Dendritic cell treated with granulocyte-macrophage colony-stimulating factor and Interleukin-4, amounts not matched to agents 40 ng/mL and 50 ng/mL, for 4 days (primary cell): ENCODE measurements at regions not wholly inside any gene's neighbourhood (a gene's known extent, or its start where the extent isn't known, plus 50 kb on each side); places are given as distances from the start of the nearest gene placed in this dataset.

Experiments
- H3K27ac Mint-ChIP-seq: one replicate; pipeline ENCODE4 v1.8.0; 2022; ENCODE audit warnings: mild to moderate bottlenecking, mixed read lengths
- H3K27me3 Mint-ChIP-seq: one replicate; pipeline ENCODE4 v1.8.0; 2022; ENCODE audit warnings: mild to moderate bottlenecking, mixed read lengths
- H3K36me3 Mint-ChIP-seq: one replicate; pipeline ENCODE4 v1.8.0; 2022; ENCODE audit warnings: low read depth, mixed read lengths
- H3K4me1 Mint-ChIP-seq: one replicate; pipeline ENCODE4 v1.8.0; 2022; ENCODE audit warnings: low read depth, mixed read lengths
- H3K4me3 Mint-ChIP-seq: one replicate; pipeline ENCODE4 v1.8.0; 2022; ENCODE audit warnings: mild to moderate bottlenecking, moderate library complexity, mixed read lengths
- H3K9me3 Mint-ChIP-seq: one replicate; pipeline ENCODE4 v1.8.0; 2022; ENCODE audit warnings: mixed read lengths
- intact Hi-C: fragments of 100-400 bp; cut with micrococcal nuclease; formaldehyde crosslinking; loops from one replicate; pipeline ENCODE4 v1.15.0; 2022

DNA sequence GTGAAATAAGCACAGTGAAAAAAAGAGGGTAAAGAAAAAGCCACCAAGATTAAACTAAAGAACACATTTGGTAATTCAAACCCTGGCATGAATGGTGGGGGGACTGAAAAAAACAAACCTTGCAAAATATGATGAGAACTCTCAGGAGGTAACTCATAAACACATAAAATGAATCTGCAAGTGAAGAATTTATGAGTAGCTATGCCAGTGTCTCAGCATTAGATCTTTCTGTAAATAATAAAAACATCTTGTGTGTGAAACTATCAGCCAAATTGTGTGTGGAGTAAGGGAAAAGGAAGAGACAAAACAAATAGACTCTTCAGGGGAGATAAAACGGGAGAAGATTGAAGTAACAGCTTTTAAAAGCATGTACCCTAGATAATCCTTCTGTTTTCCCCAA lies 129.6 kb upstream of the SPEF2 start:
- Mint-ChIP-seq H3K27ac (no peak overlapping the region), H3K4me3 (no peak overlapping the region), H3K4me1 (peaks cover 26% of the 10 kb centered on the region), H3K36me3 (no peaks in the 10 kb centered on the region), H3K27me3 (no peaks in the 10 kb centered on the region), H3K9me3 (no peaks in the 10 kb centered on the region)
- intact Hi-C loops: no loop called here

- no peaks in the 10 kb centered on the region for H3K9me3 Mint-ChIP-seq
- H3K36me3 Mint-ChIP-seq: no peaks in the 10 kb centered on the region
- H3K4me3 Mint-ChIP-seq: no peak overlapping the region
- intact Hi-C loops: no loop called here
- H3K27me3 Mint-ChIP-seq: no peaks in the 10 kb centered on the region
- peaks cover 32% of the 10 kb centered on the region for H3K4me1 Mint-ChIP-seq
- H3K27ac Mint-ChIP-seq: no peak overlapping the region
Measured at GRCh38 chr5:35487233-35488025, 130.2 kb upstream of the SPEF2 start.

GRCh38 chr5:35485487-35485886 lies 132.2 kb upstream of the SPEF2 start:
- no peak overlapping the region for H3K4me3 Mint-ChIP-seq
- H3K4me1 Mint-ChIP-seq: peaks cover 36% of the 10 kb centered on the region
- intact Hi-C loops: no loop called here
- no peaks in the 10 kb centered on the region for H3K9me3 Mint-ChIP-seq
- no peaks in the 10 kb centered on the region for H3K27me3 Mint-ChIP-seq
- no peak overlapping the region for H3K27ac Mint-ChIP-seq
- no peaks in the 10 kb centered on the region for H3K36me3 Mint-ChIP-seq

- no peaks in the 10 kb centered on the region for H3K9me3 Mint-ChIP-seq
- intact Hi-C loops: no loop called here
- H3K27ac Mint-ChIP-seq: no peak overlapping the region
- H3K4me3 Mint-ChIP-seq: no peak overlapping the region
- peaks cover 44% of the 10 kb centered on the region for H3K4me1 Mint-ChIP-seq
- H3K27me3 Mint-ChIP-seq: no peaks in the 10 kb centered on the region
- H3K36me3 Mint-ChIP-seq: no peaks in the 10 kb centered on the region
Measured at GRCh38 chr5:35484241-35484640, 133.4 kb upstream of the SPEF2 start.

DNA sequence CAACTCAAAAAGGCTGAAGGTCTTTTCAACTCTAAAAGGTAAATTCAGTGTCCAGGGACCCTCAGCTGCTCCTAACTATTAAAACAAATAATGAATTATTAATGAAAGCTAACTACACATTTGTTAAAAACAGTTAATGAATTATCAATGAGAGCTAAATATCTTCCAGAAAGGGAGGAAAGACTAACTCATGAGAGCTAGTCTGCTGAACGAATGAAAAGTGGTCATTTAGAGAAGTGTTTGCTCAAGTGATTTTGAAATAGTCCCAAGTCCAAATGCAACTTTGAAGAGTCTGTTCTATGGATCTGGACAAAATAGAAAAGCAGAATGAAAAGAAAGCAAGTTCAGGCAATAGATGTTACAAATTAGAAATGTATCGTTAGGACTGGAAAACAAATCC lies 133.9 kb upstream of the SPEF2 start:
- intact Hi-C loops: no loop called here
- no peak overlapping the region for H3K4me3 Mint-ChIP-seq
- peaks cover 45% of the 10 kb centered on the region for H3K4me1 Mint-ChIP-seq
- no peaks in the 10 kb centered on the region for H3K27me3 Mint-ChIP-seq
- no peaks in the 10 kb centered on the region for H3K9me3 Mint-ChIP-seq
- H3K27ac Mint-ChIP-seq: no peak overlapping the region
- H3K36me3 Mint-ChIP-seq: no peaks in the 10 kb centered on the region

- intact Hi-C loops: no loop called here
- peaks cover 39% of the 10 kb centered on the region for H3K4me1 Mint-ChIP-seq
- H3K36me3 Mint-ChIP-seq: no peaks in the 10 kb centered on the region
- H3K4me3 Mint-ChIP-seq: no peak overlapping the region
- H3K27me3 Mint-ChIP-seq: no peaks in the 10 kb centered on the region
- peak overlapping the region; percentile 59 for H3K27ac Mint-ChIP-seq
- no peaks in the 10 kb centered on the region for H3K9me3 Mint-ChIP-seq
Measured at GRCh38 chr5:35483191-35483590, 134.5 kb upstream of the SPEF2 start.

DNA sequence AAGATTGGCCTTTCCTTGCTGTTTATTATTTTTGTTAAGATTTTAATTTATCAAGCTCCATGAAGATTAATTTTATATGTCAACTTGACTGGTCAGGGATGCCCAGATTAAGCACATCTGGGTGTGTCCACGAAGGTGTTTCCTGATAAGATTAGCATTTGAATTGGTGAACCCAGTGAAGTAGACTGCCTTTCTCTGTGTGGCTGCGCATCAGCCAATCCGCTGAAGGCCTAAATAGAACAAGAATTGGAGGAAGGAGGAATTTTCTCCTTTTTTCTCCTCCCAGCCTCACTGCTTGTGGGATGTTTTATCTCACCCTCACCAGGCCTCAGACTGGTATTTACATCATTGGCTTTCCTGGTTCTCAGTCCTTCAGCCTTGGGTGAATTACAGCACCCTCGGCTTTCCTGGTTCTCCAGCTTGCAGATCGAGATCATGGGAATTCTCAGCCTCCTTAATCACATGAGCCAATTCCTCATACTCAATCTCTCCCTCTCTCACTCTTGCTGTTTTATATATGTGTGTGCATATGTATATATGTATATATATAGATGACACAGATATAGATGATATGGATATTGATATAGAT lies 135.4 kb upstream of the SPEF2 start:
- Mint-ChIP-seq H3K9me3 (no peaks in the 10 kb centered on the region), H3K4me1 (peaks cover 40% of the 10 kb centered on the region), H3K27ac (peak overlapping the region; percentile 59), H3K27me3 (no peaks in the 10 kb centered on the region), H3K4me3 (no peak overlapping the region), H3K36me3 (no peaks in the 10 kb centered on the region)
- intact Hi-C loops: no loop called here

- H3K4me3 Mint-ChIP-seq: peak overlapping the region; percentile 67
- no peaks in the 10 kb centered on the region for H3K27me3 Mint-ChIP-seq
- no peaks in the 10 kb centered on the region for H3K9me3 Mint-ChIP-seq
- H3K36me3 Mint-ChIP-seq: no peaks in the 10 kb centered on the region
- peak overlapping the region; percentile 97 for H3K27ac Mint-ChIP-seq
- H3K4me1 Mint-ChIP-seq: peaks cover 51% of the 10 kb centered on the region
- intact Hi-C loops: no loop called here
Measured at GRCh38 chr5:35478856-35479682, 138.6 kb upstream of the SPEF2 start.

GRCh38 chr5:35477911-35478310 lies 139.8 kb upstream of the SPEF2 start:
- no peak overlapping the region for H3K4me3 Mint-ChIP-seq
- no peaks in the 10 kb centered on the region for H3K27me3 Mint-ChIP-seq
- intact Hi-C loops: no loop called here
- peaks cover 46% of the 10 kb centered on the region for H3K4me1 Mint-ChIP-seq
- no peaks in the 10 kb centered on the region for H3K9me3 Mint-ChIP-seq
- H3K36me3 Mint-ChIP-seq: no peaks in the 10 kb centered on the region
- H3K27ac Mint-ChIP-seq: no peak overlapping the region

DNA sequence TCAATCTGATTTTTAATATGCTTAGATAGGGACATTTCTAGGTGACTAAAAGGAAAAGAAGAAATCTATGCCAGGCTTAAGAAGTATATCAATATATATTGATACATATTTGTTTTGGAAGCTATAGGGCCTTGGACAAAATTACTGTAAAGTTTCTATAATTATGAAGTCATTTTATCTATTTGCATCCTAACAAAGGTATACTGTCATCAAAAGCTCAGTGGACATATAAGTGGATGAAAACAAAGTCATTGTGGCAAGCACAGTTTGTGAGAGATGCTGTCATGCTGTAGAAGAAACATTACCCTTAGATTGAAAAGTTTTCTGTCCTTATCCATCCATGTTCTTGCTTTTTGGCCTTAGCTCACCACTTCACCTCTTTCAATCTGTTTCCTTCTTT lies 140.3 kb upstream of the SPEF2 start:
- H3K4me3 Mint-ChIP-seq: no peak overlapping the region
- no peaks in the 10 kb centered on the region for H3K36me3 Mint-ChIP-seq
- no peak overlapping the region for H3K27ac Mint-ChIP-seq
- peaks cover 40% of the 10 kb centered on the region for H3K4me1 Mint-ChIP-seq
- intact Hi-C loops: no loop called here
- no peaks in the 10 kb centered on the region for H3K9me3 Mint-ChIP-seq
- H3K27me3 Mint-ChIP-seq: no peaks in the 10 kb centered on the region

- H3K27me3 Mint-ChIP-seq: no peaks in the 10 kb centered on the region
- H3K36me3 Mint-ChIP-seq: no peaks in the 10 kb centered on the region
- no peaks in the 10 kb centered on the region for H3K9me3 Mint-ChIP-seq
- no peak overlapping the region for H3K4me3 Mint-ChIP-seq
- intact Hi-C loops: no loop called here
- H3K4me1 Mint-ChIP-seq: peaks cover 37% of the 10 kb centered on the region
- H3K27ac Mint-ChIP-seq: no peak overlapping the region
Measured at GRCh38 chr5:35476797-35477196, 140.9 kb upstream of the SPEF2 start.

DNA sequence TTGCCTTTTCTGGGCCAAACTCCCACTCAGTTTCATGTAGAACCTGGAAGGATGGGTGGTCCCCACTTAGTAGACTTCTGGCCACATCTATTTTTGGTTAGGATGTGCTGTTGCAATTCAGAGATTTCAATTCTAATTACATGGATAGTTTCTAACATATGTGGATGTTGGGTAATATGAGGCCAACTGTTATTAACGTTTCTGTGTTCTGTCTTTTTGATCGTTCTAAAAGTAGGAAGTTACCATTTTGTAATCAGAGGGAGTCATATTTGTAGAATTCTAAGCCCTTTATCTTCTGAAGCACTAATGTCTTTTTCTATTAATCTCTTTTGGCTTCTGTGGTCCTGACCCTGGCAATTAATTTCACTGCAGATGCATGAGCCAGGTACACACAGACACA lies 141.6 kb upstream of the SPEF2 start:
- no peaks in the 10 kb centered on the region for H3K9me3 Mint-ChIP-seq
- intact Hi-C loops: no loop called here

DNA sequence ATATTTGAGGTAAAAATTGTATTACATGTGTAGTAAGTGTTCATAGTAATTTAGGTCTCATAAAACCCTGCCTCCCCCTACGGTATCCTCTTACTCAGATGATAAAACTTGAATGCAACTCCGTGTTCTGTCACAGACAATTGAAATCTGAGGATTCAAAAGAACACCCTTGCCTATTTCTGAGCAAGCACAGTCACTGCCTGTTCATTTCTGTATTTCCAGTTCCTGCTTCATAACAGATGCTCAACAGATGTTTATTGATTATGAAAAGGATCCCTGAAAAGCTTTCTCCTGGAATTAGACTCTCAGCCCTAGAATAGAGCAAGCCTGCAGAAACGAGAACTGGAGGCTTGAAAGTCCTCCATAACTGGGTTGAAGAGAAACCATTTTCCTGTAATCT lies 144.1 kb upstream of the SPEF2 start:
- Mint-ChIP-seq H3K4me3 (no peak overlapping the region), H3K4me1 (peaks cover 33% of the 10 kb centered on the region), H3K9me3 (peaks cover 8% of the 10 kb centered on the region), H3K36me3 (no peaks in the 10 kb centered on the region), H3K27me3 (no peaks in the 10 kb centered on the region), H3K27ac (no peak overlapping the region)
- intact Hi-C loops: no loop called here

More for the DNA sequence above, 141.6 kb upstream of the SPEF2 start:
- Mint-ChIP-seq H3K36me3 (no peaks in the 10 kb centered on the region), H3K27me3 (no peaks in the 10 kb centered on the region), H3K27ac (no peak overlapping the region), H3K4me1 (peaks cover 38% of the 10 kb centered on the region), H3K4me3 (no peak overlapping the region)

GRCh38 chr5:35470866-35471265 lies 146.8 kb upstream of the SPEF2 start:
- no peak overlapping the region for H3K27ac Mint-ChIP-seq
- peaks cover 15% of the 10 kb centered on the region for H3K4me1 Mint-ChIP-seq
- intact Hi-C loops: no loop called here
- peaks cover 16% of the 10 kb centered on the region for H3K9me3 Mint-ChIP-seq
- H3K4me3 Mint-ChIP-seq: no peak overlapping the region
- no peaks in the 10 kb centered on the region for H3K27me3 Mint-ChIP-seq
- H3K36me3 Mint-ChIP-seq: no peaks in the 10 kb centered on the region
